AG08396 (cell line): ENCODE measurements at regions not wholly inside any gene's neighbourhood (a gene's known extent, or its start where the extent isn't known, plus 50 kb on each side); places are given as distances from the start of the nearest gene placed in this dataset.

Source experiments
- DNase-seq: peaks from one replicate; pipeline ENCODE4 v3.0.0; 2012; ENCODE audit warnings: low spot score, mixed read lengths

DNA sequence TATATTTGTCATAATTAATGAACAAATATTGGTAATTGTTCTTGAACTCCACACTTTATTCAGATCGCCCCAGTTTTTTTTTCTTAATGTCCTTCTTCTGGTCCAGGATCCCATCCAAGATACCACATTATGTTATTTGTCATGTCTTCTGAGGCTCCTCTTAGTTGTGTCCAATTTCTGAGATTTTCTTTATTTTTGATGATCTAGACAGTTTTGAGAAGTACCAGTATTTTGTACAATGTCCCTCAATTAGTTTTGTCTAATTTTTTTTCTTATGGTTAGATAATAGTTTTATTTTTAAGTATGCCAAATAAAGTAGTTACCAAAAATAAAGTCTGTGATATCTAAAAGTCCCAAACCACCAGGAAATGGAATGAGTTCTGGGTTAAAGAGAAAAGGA, 440.8 kb upstream of the ATP2B1 start:
- DNase-seq: no peak

DNA sequence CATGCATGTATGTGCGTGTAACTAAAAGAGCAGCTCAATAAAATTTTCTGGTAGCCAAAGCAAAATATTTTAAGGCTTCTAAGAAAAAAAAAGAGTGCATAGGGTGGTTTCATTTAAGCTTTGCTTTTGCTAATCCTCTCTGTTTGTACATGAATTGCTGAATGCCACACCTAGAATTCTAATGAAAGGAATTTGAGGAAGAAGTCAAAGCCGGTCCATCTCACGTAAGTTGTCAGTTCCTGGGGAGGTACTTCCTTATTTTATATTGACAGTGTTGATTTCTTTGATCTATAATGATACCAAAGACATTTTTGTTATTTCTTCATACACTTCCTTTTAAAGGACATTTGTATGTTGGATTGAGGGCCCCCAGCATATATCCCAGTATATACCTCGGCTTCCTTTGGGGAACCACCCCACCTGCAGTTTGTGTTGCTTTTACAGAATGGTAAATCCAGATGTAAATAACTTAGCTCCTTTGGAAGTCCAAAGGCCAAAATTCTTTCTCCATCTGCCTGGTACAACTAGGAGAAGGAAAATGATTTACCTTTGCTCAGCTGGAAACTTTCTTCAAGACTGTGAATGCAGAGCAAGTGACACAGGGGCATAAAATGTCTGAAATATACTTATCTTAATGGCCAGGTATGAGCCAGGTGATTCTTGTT, 420.9 kb upstream of the ATP2B1 start:
- DNase-seq: no peak

DNA sequence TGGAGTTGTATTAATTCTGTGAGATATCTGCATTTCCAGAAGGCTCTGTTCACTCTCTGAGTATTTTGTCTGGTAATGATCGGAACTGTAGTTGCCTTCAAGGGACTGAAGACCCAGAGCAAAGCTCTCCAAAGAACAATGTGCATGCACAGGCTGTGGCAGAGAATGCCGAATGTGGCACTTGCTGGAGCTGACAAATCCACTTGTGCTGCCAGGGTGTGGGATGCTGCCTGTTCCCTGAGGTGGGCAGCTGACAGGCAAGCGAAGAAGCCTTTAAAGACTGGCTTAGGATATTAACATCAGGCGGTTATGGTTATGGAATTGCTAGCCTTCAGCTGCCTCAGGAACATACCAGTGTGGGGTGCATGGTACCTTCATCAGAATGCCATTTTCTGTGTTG, 419.9 kb upstream of the ATP2B1 start:
- no peak for DNase-seq

GRCh38 chr12:90126125-90126524, 417.5 kb upstream of the ATP2B1 start:
- DNase-seq: no peak

- no peak for DNase-seq
These were observed 416.3 kb upstream of the ATP2B1 start for GRCh38 chr12:90124914-90125313.

- DNase-seq: no peak
These were observed 415.7 kb upstream of the ATP2B1 start for GRCh38 chr12:90124289-90124688.

- no peak for DNase-seq
These were observed 414.0 kb upstream of the ATP2B1 start for GRCh38 chr12:90122681-90123080.

DNA sequence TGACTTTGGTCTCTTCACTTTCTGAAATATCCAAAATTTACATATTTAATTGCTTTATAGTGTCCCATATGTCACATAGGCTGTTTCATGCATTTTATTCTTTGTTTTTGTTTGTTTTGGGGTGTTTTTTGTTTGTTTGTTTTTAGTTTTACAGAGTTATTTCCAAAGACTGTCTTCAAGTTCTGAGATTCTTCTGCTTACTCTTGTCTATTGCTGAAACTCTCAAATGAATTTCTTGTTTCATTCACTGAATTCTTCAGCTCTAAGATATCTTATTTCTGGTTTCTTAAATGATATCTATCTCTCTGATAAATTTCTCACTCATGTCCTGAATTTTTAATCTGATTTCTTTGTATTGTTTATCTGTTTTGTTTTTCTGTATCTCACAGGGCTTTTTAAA, 412.0 kb upstream of the ATP2B1 start:
- no peak for DNase-seq

DNA sequence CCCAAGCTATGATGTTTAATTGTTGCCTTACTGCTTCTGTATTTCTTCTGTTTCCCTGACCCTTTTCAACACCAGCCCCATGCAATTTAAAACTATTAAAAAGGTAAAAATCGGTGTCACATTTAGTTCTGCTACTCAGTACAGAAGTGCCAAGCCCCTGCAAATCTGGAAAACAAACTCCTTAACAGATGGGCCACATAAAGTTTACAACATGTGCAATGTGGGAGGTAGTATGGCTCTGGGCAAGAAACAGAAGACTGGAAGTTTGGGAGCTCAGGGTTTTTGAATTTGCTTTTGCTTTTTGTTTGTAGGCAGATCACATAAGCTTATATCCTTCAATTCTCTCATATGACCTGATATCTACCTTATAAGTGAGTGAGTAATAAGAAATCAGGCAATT, 404.0 kb upstream of the ATP2B1 start:
- no peak for DNase-seq

GRCh38 chr12:90111791-90112580, 403.3 kb upstream of the ATP2B1 start:
- DNase-seq: no peak

DNA sequence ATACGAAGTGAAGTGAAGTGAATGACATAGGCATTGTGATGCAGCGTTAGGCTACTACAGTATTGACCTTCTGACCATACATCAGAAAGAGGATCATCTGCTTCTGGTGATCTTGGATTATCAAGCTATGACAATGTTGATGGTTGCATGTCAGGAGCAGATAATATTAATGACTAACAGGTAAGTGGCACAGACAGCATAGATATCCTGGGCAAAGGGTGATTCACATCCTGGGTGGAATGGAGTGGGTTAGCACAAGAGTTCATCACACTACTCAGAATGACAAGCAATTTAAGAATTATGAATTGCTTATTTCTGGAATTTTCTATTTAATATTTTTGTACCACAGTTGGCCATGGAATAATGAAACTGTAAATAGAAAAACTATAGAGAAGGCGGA, 397.9 kb upstream of the ATP2B1 start:
- DNase-seq: no peak

GRCh38 chr12:90102957-90103652, 394.5 kb upstream of the ATP2B1 start:
- DNase-seq: peak; percentile 39

GRCh38 chr12:90100579-90100978, 391.9 kb upstream of the ATP2B1 start:
- no peak for DNase-seq

- no peak for DNase-seq
These were observed 390.6 kb upstream of the ATP2B1 start for GRCh38 chr12:90099288-90099687.

DNA sequence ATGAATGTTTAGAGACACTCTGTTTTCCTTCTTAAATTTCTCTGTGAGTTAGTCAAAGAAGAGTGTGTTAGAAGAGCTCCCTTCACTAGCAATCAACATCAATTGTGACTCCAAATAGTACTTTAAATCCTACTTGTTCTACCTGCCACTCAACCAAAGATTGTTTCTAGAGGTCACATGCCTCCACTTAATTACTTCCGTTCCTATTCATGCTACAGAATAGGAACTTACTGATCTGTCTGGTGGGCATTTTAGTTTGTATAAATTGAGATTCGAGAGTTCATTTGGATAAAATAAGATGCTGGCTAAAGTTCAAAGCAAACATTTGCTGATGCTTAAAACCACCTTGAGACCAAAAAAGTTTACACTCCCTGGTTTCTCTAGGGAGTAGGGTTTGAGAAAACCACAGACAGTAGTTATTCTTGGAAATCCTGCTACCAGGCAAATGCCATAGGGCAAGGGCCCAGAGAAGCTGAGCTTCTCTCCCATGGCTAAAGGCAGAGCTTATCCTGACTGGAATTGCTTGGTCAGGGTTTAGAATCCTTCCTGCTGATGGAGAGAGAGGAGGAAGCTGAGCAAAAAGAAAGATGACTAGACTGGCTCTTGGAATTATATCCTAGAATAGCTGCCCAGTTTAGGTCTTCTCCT, 389.6 kb upstream of the ATP2B1 start:
- no peak for DNase-seq

DNA sequence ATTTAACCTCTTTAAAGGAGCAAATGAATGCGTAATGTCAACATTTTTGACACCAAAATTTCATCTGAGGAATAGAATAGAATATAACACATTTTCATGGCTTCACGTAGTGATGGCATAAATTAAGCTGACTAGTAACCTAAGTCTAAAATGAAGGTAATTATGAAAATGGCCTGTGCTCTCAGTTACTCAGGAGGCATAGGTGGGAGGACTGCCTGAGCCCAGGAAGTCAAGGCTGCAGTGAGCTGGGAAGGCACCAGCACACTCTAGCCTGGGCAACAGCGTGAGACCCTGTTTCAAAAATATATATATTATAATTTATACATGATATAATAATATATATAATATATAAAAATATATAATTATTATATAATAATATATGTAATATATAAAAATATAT, 383.2 kb upstream of the ATP2B1 start:
- DNase-seq: no peak

GRCh38 chr12:90090929-90091651, 382.5 kb upstream of the ATP2B1 start:
- DNase-seq: peak; percentile 47

- DNase-seq: peak; percentile 7
These were observed 377.6 kb upstream of the ATP2B1 start for GRCh38 chr12:90086281-90086680.

GRCh38 chr12:90085494-90086274, 377.0 kb upstream of the ATP2B1 start:
- peak; percentile 28 for DNase-seq

- no peak for DNase-seq
These were observed 375.4 kb upstream of the ATP2B1 start for GRCh38 chr12:90084018-90084417.

DNA sequence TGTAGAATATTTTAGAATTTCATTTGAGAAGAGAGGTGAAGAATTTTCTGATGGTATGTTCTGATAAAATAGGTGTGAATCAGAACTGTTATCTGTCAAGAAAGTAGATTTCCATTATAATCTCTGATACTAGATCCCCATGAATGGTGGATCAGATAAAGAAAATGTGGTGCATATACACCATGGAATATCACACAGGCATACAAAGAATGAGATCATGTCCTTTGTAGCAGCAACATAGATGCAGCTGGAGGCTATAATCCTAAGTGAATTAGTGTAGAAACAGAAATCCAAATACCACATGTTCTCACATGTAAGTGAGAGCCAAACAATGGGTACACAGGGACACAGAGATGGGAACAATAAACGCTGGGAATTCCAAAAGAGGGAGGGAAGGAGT, 372.0 kb upstream of the ATP2B1 start:
- no peak for DNase-seq
